ENCODE measurements at regions not wholly inside any gene's neighbourhood (a gene's known extent, or its start where the extent isn't known, plus 50 kb on each side); places are given as distances from the start of the nearest gene placed in this dataset.

GRCh38 chr5:145110834-145111233 lies 724.3 kb downstream of the PRELID2 start:
- TF ChIP-seq CTCF (conservative IDR thresholded peaks at IDR 0.05; ENCODE audit: control insufficient read depth, insufficient read depth, low read depth, low read length), result no peak
- DNase-seq (ENCODE audit: low read depth), result no peak
- H3K4me3 ChIP-seq (ENCODE audit: control insufficient read depth, low read depth, low read length), result no peak overlapping the region

DNA sequence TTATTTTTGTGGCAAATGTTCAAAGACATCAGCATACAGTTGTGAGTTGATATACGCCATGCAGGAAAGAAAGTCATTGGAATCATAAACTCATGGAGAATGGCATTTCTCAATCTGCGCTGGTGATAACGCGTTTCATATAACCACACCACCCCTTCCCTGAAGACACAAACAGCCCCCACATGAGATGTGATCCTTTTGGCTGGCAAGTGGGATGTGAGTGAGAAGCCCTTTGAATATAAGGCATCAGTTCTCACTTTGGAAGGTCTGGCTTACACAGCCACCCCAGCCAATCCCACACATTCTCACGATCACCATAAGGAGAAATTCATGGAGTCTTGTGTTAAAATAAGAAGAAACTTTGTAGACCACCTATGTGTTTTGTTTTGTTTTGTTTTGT lies 725.0 kb downstream of the PRELID2 start:
- no peak for TF ChIP-seq CTCF (conservative IDR thresholded peaks at IDR 0.05; ENCODE audit: control insufficient read depth, insufficient read depth, low read depth, low read length)
- DNase-seq (ENCODE audit: low read depth), result no peak
- no peak overlapping the region for H3K4me3 ChIP-seq (ENCODE audit: control insufficient read depth, low read depth, low read length)

DNA sequence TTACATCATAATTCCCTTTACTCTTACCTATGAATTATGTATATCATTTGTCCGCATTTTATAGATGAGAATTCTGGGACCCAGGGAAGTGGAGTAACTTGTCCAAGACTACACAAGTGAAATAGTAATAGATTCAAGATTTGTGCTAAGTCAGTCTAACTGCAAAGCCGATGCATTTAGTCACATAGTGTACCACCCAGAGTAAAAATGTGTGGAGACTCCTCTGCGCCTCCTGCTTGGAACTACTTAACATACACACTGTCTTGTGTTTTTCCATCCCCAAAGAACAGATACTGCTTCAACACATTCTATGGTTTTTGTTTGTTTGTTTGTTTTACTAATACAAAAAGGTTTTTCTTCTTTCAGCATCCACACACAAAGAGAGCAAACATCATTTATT lies 729.8 kb downstream of the PRELID2 start:
- H3K4me3 ChIP-seq (ENCODE audit: control insufficient read depth, low read depth, low read length), result no peak overlapping the region
- no peak for DNase-seq (ENCODE audit: low read depth)
- no peak for TF ChIP-seq CTCF (conservative IDR thresholded peaks at IDR 0.05; ENCODE audit: control insufficient read depth, insufficient read depth, low read depth, low read length)

DNA sequence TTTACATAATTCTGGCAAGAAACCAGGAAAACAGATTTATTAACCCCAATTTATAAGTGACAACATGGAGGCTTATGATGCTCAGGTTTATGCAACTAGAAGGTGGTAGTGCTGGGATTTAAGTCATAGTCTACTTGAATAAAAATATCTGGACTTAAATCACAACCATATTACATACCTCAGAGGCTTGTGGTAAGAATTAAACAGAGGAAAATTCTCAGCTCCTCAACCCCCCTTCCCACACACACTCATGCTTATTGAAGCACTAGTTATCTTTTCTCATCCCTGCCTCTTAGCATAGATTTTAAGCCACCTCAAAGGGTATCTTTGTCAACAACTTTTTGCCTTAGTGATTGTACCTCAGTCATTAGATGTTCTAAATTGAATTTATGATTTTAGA lies 731.0 kb downstream of the PRELID2 start:
- no peak for TF ChIP-seq CTCF (conservative IDR thresholded peaks at IDR 0.05; ENCODE audit: control insufficient read depth, insufficient read depth, low read depth, low read length)
- DNase-seq (ENCODE audit: low read depth), result no peak
- no peak overlapping the region for H3K4me3 ChIP-seq (ENCODE audit: control insufficient read depth, low read depth, low read length)

DNA sequence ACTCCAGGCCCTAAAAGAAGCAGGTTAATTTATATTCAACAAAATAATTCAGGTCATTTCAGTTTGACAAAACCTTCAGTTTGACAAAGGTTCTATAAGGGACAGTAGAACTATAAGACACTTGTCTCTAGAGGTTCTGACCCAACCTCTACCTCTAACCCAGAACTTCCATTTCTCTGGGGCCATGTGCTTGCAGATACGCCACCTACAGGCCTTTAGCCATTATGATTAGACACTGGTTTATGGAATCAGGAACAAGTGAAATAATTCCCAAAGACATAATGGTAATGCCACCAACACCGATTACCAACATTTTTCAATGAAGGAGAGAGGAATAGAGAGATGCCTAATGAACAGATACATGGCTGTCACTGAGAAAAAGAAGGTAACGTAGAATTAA lies 733.9 kb downstream of the PRELID2 start:
- DNase-seq (ENCODE audit: low read depth), result no peak
- no peak overlapping the region for H3K4me3 ChIP-seq (ENCODE audit: control insufficient read depth, low read depth, low read length)

GRCh38 chr5:145090115-145090514 lies 745.0 kb downstream of the PRELID2 start:
- DNase-seq (ENCODE audit: low read depth), result no peak
- H3K4me3 ChIP-seq (ENCODE audit: control insufficient read depth, low read depth, low read length), result no peak overlapping the region
- no peak for TF ChIP-seq CTCF (conservative IDR thresholded peaks at IDR 0.05; ENCODE audit: control insufficient read depth, insufficient read depth, low read depth, low read length)

More for the DNA sequence above, 733.9 kb downstream of the PRELID2 start:
- TF ChIP-seq CTCF (conservative IDR thresholded peaks at IDR 0.05; ENCODE audit: control insufficient read depth, insufficient read depth, low read depth, low read length), result peak; percentile 22

DNA sequence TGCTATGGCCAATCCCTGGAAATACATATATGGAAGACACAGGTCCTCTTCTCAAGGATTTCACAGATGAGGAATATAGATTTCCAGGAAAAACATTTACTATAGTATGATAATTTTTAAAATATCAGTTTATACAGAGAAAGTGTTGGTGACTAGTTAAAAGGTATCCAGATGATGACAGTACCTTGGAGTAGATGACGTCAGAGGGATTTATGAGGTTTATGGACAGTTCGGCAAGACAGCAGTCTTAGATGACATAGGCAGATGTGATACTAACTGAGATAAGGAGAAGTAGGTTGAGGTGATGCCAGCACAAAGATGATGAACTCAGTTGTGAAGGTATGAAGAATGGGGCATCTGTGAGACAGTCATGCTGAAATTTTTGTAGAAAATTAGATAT lies 750.3 kb downstream of the PRELID2 start:
- no peak for TF ChIP-seq CTCF (conservative IDR thresholded peaks at IDR 0.05; ENCODE audit: control insufficient read depth, insufficient read depth, low read depth, low read length)
- H3K4me3 ChIP-seq (ENCODE audit: control insufficient read depth, low read depth, low read length), result no peak overlapping the region
- no peak for DNase-seq (ENCODE audit: low read depth)

All from fibroblast of mammary gland (primary cell).